Dedifferentiated amniotic fluid mesenchymal stem cell (primary cell): ENCODE measurements at regions not wholly inside any gene's neighbourhood (a gene's known extent, or its start where the extent isn't known, plus 50 kb on each side); places are given as distances from the start of the nearest gene placed in this dataset.
"Not testable (repeated sequence)": the region's sequence is repeated elsewhere in the genome, so short reads cannot be mapped to it uniquely, and the experiment has no call there.

Experiments used
- DNase-seq: peaks from one replicate; pipeline ENCODE4 v3.0.0-alpha.2; 2016; ENCODE audit errors: extremely low spot score

DNA sequence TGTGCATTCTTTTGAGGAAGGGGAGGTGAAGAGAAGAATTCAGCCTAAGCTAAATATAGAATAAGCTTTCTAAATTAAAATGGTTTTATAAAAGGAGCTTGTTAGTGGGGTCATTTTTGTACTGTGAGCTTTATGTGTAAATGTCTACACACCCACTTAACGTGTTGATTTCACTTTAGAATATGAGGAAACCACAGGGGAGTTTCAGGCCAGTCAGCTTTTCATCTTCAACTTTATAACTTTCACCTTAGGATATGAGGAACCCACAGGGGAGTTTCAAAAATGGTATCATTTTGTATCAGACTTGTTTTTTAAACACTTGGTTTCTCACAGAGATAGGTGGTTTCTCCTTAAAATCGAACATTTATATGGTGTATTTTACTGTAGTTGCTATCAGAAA is 120.7 kb upstream of the NIPA1 start:
- DNase-seq = not testable (repeated sequence)

DNA sequence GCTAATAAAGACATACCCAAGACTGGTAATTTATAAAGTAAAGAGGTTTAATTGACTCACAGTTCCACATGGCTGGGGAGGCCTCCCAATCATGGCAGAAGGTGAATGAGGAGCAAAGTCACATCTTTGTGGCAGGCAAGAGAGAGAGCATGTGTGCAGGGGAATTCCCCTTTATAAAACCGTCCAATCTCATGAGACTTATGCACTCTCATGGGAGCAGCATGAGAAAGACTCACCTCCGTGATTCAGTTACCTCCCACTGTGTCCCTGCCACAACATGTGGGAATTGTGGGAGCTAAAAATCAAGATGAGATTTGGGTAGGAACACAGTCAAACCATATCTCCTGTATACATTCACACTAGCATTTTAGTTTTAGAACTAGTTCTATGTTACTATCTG is 101.7 kb upstream of the NIPA1 start:
- DNase-seq = not testable (repeated sequence)

DNA sequence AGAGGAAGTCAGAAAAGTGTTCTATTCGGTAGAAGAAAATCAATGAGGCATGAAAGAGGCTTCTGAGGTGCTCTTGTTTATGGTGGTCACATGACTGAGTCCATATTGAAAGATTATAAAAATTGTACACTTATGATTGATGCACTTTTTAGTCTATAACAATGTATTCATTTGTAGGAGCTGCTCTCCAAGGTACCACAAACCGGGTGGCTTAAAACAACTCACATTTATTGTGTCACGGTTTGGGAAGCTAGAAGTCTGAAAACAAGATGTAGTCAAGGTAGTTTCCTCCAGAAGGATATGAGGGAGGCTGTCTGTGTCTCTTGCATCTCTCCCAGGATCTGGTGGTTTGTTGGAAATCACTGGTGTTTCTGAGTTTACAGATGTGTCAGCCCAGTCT is 86.6 kb upstream of the NIPA1 start:
- not testable (repeated sequence) for DNase-seq

DNA sequence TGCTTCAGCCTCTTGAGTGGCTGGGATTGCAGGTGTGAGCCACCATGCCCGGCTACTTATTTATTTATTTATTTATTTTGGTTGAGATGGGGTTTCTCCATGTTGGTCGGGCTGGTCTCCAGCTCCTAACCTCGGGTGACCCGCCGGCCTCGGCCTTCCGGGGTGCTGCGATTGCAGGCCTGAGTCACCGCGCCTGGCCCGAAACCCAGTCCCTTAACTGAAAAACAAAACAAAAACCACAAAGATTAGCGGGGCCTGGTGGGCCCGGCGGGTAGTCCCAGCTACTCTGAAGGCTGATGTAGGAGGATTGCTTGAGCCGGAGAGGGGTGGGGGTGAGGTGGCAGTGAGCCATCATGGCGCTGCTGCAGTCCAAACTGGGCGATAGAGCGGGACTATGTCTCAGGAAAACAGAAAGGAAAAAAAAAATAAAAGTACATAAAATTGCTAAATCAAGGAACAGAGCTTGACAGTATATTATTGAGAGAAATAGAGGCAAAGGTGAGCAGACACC is 75.6 kb upstream of the NIPA1 start:
- not testable (repeated sequence) for DNase-seq

DNA sequence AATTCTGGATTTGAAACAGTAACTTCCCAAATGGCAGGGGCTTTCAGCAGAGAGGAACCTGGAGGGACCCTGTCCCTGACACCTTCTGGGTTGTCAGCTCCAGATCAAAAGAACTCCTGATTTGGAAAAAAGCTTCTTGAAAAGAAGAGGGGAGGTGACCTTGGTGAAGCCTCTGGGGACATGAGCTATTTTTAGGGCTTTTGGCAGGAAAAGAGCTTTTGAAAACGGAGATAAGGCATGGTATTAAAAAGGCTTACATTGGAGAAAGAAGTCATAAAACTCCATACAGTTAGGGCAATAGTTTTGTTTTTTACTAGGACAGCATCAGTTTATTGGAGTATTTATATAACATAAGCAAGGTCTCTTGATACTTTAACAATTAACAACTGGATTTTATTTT is 72.5 kb upstream of the NIPA1 start:
- DNase-seq = not testable (repeated sequence)

DNA sequence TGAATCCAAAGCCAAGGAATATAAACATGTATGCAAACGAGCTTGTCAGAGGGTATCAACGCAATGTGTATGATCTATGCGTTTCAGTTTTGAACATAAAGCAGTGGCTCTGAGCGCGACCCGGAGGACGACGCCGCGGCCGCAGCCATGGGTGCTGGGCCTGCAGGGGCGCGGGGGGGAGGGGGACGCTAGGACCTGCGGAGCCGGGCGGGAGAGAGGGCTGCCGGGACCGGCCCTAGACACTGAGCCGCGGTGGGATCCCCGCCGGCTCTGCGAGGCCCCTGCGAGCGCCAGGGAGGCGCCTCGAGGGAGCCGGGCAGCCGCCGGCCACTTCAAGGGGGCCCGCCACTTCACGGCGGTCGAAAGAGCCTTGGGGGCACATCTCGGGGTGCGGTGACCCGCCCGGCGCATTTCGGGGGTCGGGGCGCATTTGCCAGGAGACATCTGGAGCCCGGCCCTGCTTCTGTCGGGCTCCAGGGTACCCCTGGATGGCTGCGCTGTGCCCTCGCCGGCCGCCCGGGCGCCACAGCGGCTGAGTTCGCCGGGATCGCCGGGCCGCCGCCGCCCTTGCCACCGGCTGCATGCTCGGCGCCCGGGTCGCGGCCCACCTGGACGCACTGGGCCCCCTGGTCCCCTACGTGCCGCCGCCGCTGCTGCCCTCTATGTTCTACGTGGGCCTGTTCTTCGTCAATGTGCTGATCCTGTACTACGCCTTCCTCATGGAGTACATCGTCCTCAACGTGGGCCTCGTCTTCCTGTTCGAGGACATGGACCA is 71.9 kb upstream of the NIPA1 start:
- DNase-seq = not testable (repeated sequence)

DNA sequence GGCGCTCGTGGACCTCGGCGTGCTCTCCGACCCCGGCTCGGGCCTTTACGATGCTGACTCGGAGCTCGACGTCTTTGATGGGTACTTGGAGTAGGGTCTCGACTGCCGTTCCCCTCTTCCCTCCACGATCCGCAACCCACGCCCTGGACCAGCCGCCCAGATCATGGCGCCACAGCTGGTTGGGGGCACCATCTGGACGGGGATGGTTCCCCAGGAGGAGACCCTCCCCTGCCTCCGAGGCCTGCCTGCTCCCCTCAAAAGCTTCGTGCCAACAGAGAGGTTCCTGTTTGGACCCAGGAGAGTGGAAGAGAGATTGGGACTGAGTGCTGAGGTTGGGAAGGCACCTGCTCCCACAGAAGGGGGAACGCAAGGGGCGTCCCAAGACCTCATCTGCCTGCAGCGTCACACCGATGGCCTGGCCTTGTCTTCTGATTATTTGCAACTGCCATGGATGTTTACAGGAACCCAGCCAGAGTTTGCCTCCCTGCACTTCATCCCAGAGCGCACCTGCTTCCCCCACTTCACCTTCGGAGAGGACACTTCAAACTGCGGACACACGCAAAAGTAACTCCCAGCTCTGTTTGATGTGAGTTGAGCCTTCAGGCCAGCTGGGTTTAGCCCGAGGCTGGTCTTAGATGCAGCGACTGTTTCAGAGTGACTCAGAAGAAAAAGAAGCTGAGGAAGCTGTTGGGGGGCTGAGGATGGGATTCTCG is 71.2 kb upstream of the NIPA1 start:
- DNase-seq = not testable (repeated sequence)

DNA sequence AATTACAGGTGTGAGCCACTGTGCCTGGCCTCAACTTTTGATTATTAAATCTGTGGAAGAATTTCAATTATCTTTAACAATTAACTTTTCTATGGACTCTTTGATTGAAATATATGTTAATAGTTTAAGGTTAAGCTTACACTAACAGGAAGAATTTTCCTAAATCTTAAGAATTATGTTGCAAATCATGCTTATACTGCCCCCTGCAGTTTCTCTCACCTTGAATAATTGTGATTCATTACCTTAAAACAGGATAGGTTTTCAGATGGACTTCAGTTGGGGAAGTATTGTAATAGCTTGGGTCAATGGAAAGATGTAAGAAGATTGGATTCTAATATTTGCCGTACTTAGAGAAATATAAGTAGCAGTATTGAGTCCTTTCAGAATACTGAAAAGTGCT is 66.5 kb upstream of the NIPA1 start:
- DNase-seq = not testable (repeated sequence)

DNA sequence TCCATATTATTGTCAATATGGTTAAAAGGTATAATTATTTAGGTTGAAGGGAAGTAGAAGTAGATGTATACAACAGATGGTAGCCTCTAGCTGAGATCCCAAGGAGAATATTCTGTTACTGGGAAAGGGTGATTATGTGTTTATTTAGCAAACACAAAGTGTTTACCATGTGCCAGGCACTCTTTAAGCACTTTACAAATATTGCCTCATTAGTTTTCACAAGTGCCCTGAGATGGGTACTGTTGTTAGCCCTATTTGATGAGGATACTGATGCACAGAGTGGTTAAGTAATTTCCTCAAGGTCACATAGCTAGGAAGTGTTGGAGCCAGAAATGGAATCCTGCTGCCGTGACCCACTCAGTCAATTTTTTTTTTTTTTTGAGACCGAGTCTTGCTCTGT is 60.3 kb upstream of the NIPA1 start:
- DNase-seq = not testable (repeated sequence)

DNA sequence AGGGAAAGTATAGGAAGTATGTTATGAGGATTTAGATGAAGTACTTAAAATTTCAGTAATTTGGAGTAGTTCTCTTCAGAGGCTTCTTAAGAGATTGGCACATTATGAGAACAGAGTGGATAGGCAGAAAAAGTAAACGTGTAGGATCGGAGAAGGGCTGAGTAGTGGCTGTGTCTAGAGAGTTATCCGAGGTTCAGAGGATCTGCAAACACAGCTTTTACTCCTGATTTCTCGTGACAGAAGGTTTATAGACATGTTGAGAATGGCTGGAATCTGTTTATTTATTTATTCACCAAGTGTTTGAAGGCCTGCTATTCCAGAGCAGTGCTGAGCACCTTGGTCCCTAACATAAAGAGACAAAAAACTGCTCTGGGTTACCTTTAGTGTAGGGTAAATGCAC is 51.4 kb upstream of the NIPA1 start:
- DNase-seq = not testable (repeated sequence)

DNA sequence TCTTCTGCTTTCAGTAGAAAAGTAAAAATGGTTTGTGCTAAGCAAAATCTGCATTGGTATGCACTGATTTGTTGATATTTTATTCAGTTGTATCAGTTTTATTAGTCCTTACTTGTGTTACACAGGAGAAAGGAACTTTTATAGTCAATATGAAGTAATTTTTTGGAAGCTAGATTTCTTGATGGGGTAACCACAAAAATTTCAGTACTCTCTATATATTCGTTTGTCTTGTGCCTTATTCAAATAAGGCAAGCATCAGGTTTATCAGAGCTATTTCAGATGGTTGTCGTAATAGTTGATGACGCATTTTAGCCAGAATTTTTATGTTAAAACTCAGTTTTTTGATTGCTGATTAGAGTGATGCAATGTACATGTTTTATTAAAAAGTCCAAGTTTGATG is 50.7 kb upstream of the NIPA1 start:
- no peak for DNase-seq

DNA sequence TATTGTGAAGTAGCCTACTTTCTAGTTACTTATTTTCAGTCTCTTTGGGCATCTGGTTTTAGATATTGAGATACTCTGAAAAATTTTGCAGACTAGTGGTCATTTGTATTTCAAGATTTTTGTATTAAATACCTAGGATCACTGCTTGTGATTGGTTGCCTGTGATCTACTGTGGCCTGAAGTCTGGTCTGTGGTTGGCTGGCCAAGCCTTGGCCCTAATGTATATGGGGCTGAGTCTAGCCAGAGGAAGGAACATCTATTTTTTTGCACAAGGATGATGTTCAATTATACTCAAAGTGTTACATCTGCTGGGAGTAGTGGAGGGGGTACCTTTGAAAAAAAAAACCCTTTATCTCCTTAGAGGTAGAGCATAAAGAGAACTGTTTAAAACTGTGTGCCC is 50.2 kb upstream of the NIPA1 start:
- DNase-seq = not testable (repeated sequence)
